Neuronal stem cell (in vitro differentiated cells): ENCODE measurements at regions not wholly inside any gene's neighbourhood (a gene's known extent, or its start where the extent isn't known, plus 50 kb on each side); places are given as distances from the start of the nearest gene placed in this dataset.

ENCODE experiments used
- DNase-seq: peaks from one replicate; pipeline ENCODE4 v3.0.0-alpha.2; 2013; ENCODE audit warnings: low spot score
- H2AFZ ChIP-seq: one replicate; pipeline ENCODE4 v1.6.1; 2013; ENCODE audit warnings: mild to moderate bottlenecking, low read length, inconsistent platforms
- H2AK5ac ChIP-seq: 2 replicates; pipeline ENCODE4 v1.6.1; 2013; ENCODE audit warnings: low read depth, mild to moderate bottlenecking, inconsistent platforms, low read length, moderate library complexity, mixed read lengths
- H2BK120ac ChIP-seq: 2 replicates; pipeline ENCODE4 v1.6.1; 2013; ENCODE audit warnings: low read depth, mild to moderate bottlenecking, inconsistent platforms, low read length, moderate library complexity, mixed read lengths
- H2BK12ac ChIP-seq: one replicate; pipeline ENCODE4 v1.6.1; 2013; ENCODE audit warnings: low read length, inconsistent platforms
- H2BK15ac ChIP-seq: 2 replicates; pipeline ENCODE4 v1.6.1; 2013; ENCODE audit warnings: mild to moderate bottlenecking, low read length, inconsistent platforms, mixed read lengths
- H2BK5ac ChIP-seq: one replicate; pipeline ENCODE4 v1.6.1; 2013; ENCODE audit warnings: inconsistent platforms, mild to moderate bottlenecking, low read length, moderate library complexity
- H3K14ac ChIP-seq: one replicate; pipeline ENCODE4 v1.6.1; 2013; ENCODE audit warnings: low read length, inconsistent platforms
- H3K18ac ChIP-seq: 2 replicates; pipeline ENCODE4 v1.6.1; 2013; ENCODE audit warnings: low read length, inconsistent platforms
- H3K23ac ChIP-seq: 2 replicates; pipeline ENCODE4 v1.6.1; 2013; ENCODE audit warnings: low read depth, mild to moderate bottlenecking, mixed read lengths, low read length, inconsistent platforms; ENCODE audit not compliant: poor library complexity
- H3K27ac ChIP-seq: replicated peaks from 3 replicates; pipeline ENCODE4 v1.5.1; 2013; ENCODE audit warnings: low read length, inconsistent platforms
- H3K27me3 ChIP-seq, 3 experiments: 2 replicates each; pipeline ENCODE4 v1.6.1; 2013; ENCODE audit warnings: low read length in 3 of 3, mild to moderate bottlenecking in 2 of 3, inconsistent platforms in 1 of 3, low read depth in 1 of 3, mixed read lengths in 1 of 3, moderate library complexity in 1 of 3; ENCODE audit not compliant: control insufficient read depth in 3 of 3, insufficient read depth in 3 of 3
- H3K36me3 ChIP-seq, 2 donors: replicated peaks in 1 of 2; 2 replicates each; pipeline ENCODE4 v1.6.1; 2013; ENCODE audit warnings: low read length in 2 of 2; ENCODE audit not compliant: control insufficient read depth in 2 of 2, insufficient read depth in 2 of 2
- H3K4ac ChIP-seq: 2 replicates; pipeline ENCODE4 v1.6.1; 2013; ENCODE audit warnings: inconsistent platforms, mild to moderate bottlenecking, low read length, moderate library complexity
- H3K4me1 ChIP-seq, 2 donors: 1 replicate in 1 of 2; 2 replicates in 1 of 2; pipeline ENCODE4 v1.6.1; 2013; ENCODE audit warnings: low read length in 2 of 2, low read depth in 1 of 2; ENCODE audit not compliant: control insufficient read depth in 2 of 2, insufficient read depth in 1 of 2
- H3K4me2 ChIP-seq: one replicate; pipeline ENCODE4 v1.6.1; 2013; ENCODE audit warnings: mild to moderate bottlenecking, low read length, inconsistent platforms; ENCODE audit not compliant: insufficient read depth, poor library complexity, severe bottlenecking
- H3K4me3 ChIP-seq, 2 donors: 2 replicates each; pipeline ENCODE4 v1.5.1; 2013; ENCODE audit warnings: low read length in 2 of 2, mild to moderate bottlenecking in 2 of 2, inconsistent platforms in 1 of 2, moderate library complexity in 1 of 2
- H3K79me1 ChIP-seq: one replicate; pipeline ENCODE4 v1.6.1; 2013; ENCODE audit warnings: low read depth, mild to moderate bottlenecking, inconsistent platforms, low read length, moderate library complexity
- H3K9ac ChIP-seq: one replicate; pipeline ENCODE4 v1.6.1; 2013; ENCODE audit warnings: mild to moderate bottlenecking, low read depth, low read length, inconsistent platforms; ENCODE audit not compliant: poor library complexity
- H3K9me3 ChIP-seq, 2 donors: replicated peaks in 1 of 2; 2 replicates each; pipeline versions ENCODE3 to v1.6.1; 2013; ENCODE audit warnings: low read length in 2 of 2, mild to moderate bottlenecking in 2 of 2, inconsistent platforms in 1 of 2, low read depth in 1 of 2, mixed read lengths in 1 of 2, moderate library complexity in 1 of 2; ENCODE audit not compliant: control insufficient read depth in 2 of 2, insufficient read depth in 1 of 2
- H4K8ac ChIP-seq: one replicate; pipeline ENCODE4 v1.6.1; 2013; ENCODE audit warnings: low read depth, mild to moderate bottlenecking, inconsistent platforms, low read length, moderate library complexity
- H4K91ac ChIP-seq: one replicate; pipeline ENCODE4 v1.6.1; 2013; ENCODE audit warnings: low read length, low read depth, mild to moderate bottlenecking, inconsistent platforms; ENCODE audit not compliant: poor library complexity
- WGBS, 2 donors: extraction: QIAGEN DNeasy Blood & Tissue Kit; methylation state at CpG; one replicate each; pipeline ENCODE4 v1.1.7; 2013; ENCODE audit warnings: missing lambda C conversion rate in 2 of 2, mixed read lengths in 1 of 2; ENCODE audit not compliant: insufficient read length in 2 of 2, insufficient replicate concordance in 1 of 2; ENCODE audit errors: extremely low coverage in 2 of 2; 5-methylcytosine and 5-hydroxymethylcytosine counted together

GRCh38 chr15:93486407-93487117, 397.6 kb upstream of the RGMA start:
- Histone ChIP-seq H3K79me1 (no peaks in the 10 kb centered on the region), H3K4ac (no peak overlapping the region), H2BK120ac (no peak overlapping the region), H4K8ac (no peak overlapping the region), H3K23ac (no peak overlapping the region), H2BK15ac (no peak overlapping the region), H4K91ac (no peak overlapping the region), H3K18ac (peak overlapping the region; percentile 56), H3K9ac (no peak overlapping the region), H3K4me3 (no peak overlapping the region), H3K36me3 (peaks cover 4 to 53% of the 10 kb centered on the region in 2 donors), H3K14ac (no peak overlapping the region), H2AK5ac (no peak overlapping the region), H3K4me1 (peaks cover 1 to 14% of the 10 kb centered on the region in 2 donors), H3K27ac (no peak overlapping the region), H2AFZ (no peak overlapping the region), H3K9me3 (peaks cover 0 to 46% of the 10 kb centered on the region in 2 donors), H3K27me3 (no peaks in the 10 kb centered on the region), H3K4me2 (no peak overlapping the region), H2BK12ac (no peak overlapping the region), H2BK5ac (no peak overlapping the region)
- no CpG with 5 or more reads among the region's 13 CpGs for WGBS, 2 donors
- no peak for DNase-seq

GRCh38 chr15:93485438-93486327, 396.7 kb upstream of the RGMA start:
- Histone ChIP-seq H3K36me3 (peaks cover 4 to 54% of the 10 kb centered on the region in 2 donors), H3K27ac (no peak overlapping the region), H3K18ac (no peak overlapping the region), H2BK15ac (no peak overlapping the region), H3K4me2 (no peak overlapping the region), H3K4ac (no peak overlapping the region), H2BK5ac (no peak overlapping the region), H2BK12ac (no peak overlapping the region), H3K27me3 (no peaks in the 10 kb centered on the region), H4K91ac (no peak overlapping the region), H3K9ac (no peak overlapping the region), H3K9me3 (peaks cover 0 to 47% of the 10 kb centered on the region in 2 donors), H3K23ac (no peak overlapping the region), H2AK5ac (no peak overlapping the region), H2BK120ac (no peak overlapping the region), H3K4me1 (peaks cover 0 to 10% of the 10 kb centered on the region in 2 donors), H4K8ac (no peak overlapping the region), H2AFZ (no peak overlapping the region), H3K14ac (no peak overlapping the region), H3K4me3 (no peak overlapping the region), H3K79me1 (no peaks in the 10 kb centered on the region)
- DNase-seq: no peak
- WGBS, 2 donors: no CpG with 5 or more reads among the region's 11 CpGs

DNA sequence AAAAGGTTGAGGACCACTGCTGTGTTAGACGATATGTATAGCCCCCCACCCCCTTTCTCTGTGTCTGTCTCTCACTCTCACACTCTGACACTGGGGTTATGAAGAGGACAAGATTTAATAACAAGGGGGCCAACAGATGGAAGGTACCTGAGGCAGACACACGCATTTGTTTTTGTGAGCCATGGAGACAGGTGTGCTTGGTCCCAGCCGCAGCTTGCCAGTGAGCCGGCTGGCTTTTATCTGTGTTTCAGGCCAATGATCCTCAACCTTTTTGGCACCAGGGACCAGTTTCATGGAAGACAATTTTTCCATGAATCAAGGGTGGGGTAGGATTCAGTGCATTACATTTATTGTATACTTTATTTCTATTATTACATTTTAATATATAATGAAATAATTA, 394.9 kb upstream of the RGMA start:
- H2AK5ac ChIP-seq: no peak overlapping the region
- peaks cover 0 to 42% of the 10 kb centered on the region in 2 donors for H3K9me3 ChIP-seq
- H3K4me2 ChIP-seq: no peak overlapping the region
- peaks cover 4 to 8% of the 10 kb centered on the region in 2 donors for H3K4me1 ChIP-seq
- no peak for DNase-seq
- no peak overlapping the region for H3K27ac ChIP-seq
- H3K23ac ChIP-seq: no peak overlapping the region
- H4K8ac ChIP-seq: no peak overlapping the region
- H2BK5ac ChIP-seq: no peak overlapping the region
- no peak overlapping the region for H4K91ac ChIP-seq
- no peaks in the 10 kb centered on the region for H3K79me1 ChIP-seq
- H3K27me3 ChIP-seq: no peaks in the 10 kb centered on the region
- no CpG with 5 or more reads among the region's 4 CpGs for WGBS, 2 donors
- H2BK120ac ChIP-seq: no peak overlapping the region
- H2AFZ ChIP-seq: no peak overlapping the region
- no peak overlapping the region for H2BK12ac ChIP-seq
- no peak overlapping the region for H3K18ac ChIP-seq
- H3K4me3 ChIP-seq: no peak overlapping the region
- no peak overlapping the region for H3K4ac ChIP-seq
- H3K14ac ChIP-seq: no peak overlapping the region
- H3K9ac ChIP-seq: no peak overlapping the region
- peaks cover 4 to 54% of the 10 kb centered on the region in 2 donors for H3K36me3 ChIP-seq
- no peak overlapping the region for H2BK15ac ChIP-seq

GRCh38 chr15:93482731-93483130, 393.7 kb upstream of the RGMA start:
- Histone ChIP-seq H4K91ac (no peak overlapping the region), H3K36me3 (peaks cover 4 to 54% of the 10 kb centered on the region in 2 donors), H3K79me1 (no peaks in the 10 kb centered on the region), H2AFZ (no peak overlapping the region), H2BK12ac (no peak overlapping the region), H3K4ac (no peak overlapping the region), H3K4me3 (no peak overlapping the region), H3K27me3 (no peaks in the 10 kb centered on the region), H3K14ac (no peak overlapping the region), H3K27ac (no peak overlapping the region), H4K8ac (no peak overlapping the region), H2BK15ac (no peak overlapping the region), H3K23ac (no peak overlapping the region), H3K18ac (no peak overlapping the region), H3K9me3 (peaks cover 0 to 44% of the 10 kb centered on the region in 2 donors), H3K4me1 (peaks cover 6 to 17% of the 10 kb centered on the region in 2 donors), H2AK5ac (no peak overlapping the region), H3K4me2 (no peak overlapping the region), H2BK120ac (no peak overlapping the region), H2BK5ac (no peak overlapping the region), H3K9ac (no peak overlapping the region)
- no peak for DNase-seq
- no CpG with 5 or more reads among the region's 6 CpGs for WGBS, 2 donors
